ENCODE measurements at regions not wholly inside any gene's neighbourhood (a gene's known extent, or its start where the extent isn't known, plus 50 kb on each side); places are given as distances from the start of the nearest gene placed in this dataset.

DNA sequence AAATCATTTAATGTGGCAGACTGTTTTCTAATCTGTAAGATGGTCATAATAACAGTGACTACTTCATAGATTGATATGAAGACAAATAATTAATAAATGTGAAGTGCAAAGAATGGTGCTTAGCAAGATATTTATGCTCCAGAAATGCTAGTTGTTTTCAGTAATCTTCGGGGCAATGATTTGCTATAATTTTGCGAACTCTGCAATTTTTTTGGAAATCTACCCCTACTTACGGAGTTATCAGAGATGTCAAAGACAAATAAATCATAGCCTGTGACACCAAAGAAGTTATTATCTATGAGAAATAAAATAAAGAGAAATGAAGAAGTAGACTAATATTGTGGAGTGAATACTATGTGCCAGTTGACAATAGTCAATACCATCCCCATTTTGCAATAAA lies 634.1 kb upstream of the LRRC4C start:
- TF ChIP-seq, protein P1, sequence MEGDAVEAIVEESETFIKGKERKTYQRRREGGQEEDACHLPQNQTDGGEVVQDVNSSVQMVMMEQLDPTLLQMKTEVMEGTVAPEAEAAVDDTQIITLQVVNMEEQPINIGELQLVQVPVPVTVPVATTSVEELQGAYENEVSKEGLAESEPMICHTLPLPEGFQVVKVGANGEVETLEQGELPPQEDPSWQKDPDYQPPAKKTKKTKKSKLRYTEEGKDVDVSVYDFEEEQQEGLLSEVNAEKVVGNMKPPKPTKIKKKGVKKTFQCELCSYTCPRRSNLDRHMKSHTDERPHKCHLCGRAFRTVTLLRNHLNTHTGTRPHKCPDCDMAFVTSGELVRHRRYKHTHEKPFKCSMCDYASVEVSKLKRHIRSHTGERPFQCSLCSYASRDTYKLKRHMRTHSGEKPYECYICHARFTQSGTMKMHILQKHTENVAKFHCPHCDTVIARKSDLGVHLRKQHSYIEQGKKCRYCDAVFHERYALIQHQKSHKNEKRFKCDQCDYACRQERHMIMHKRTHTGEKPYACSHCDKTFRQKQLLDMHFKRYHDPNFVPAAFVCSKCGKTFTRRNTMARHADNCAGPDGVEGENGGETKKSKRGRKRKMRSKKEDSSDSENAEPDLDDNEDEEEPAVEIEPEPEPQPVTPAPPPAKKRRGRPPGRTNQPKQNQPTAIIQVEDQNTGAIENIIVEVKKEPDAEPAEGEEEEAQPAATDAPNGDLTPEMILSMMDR (IDR thresholded peaks at IDR 0.05), result no peak
- Histone ChIP-seq H3K36me3 (no peaks in the 10 kb centered on the region), H3K27me3 (replicated peaks; ENCODE audit: insufficient read depth) (no peaks in the 10 kb centered on the region), H3K27ac (no peak overlapping the region), H3K9me3 (no peaks in the 10 kb centered on the region), H3K4me3 (no peak overlapping the region), H3K4me1 (ENCODE audit: control insufficient read depth in 1 of 2, low read depth in 2 of 2) (no peaks in the 10 kb centered on the region)
- ATAC-seq (ENCODE audit: insufficient number of reproducible peaks, low FRiP score, low read depth) (no peak), DNase-seq (ENCODE audit: low spot score) (no peak)

DNA sequence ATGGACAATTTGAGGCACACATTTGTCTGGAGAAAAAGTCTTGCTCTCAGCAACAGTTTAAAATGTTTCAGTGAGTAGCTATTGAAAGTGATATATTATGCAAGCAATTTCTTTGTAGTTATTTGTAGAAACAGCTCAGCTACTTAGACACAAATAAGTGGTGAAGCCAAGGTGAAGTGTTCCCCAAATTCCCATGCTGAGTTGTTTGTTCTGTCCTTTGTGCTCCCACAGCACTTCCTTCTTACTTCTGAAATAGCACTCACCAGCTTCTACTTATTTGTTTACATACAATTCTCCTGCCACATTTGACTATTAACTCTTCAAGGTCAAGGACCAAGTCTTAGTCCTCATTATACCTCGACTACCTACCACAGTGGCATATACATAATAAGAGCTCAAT lies 638.6 kb upstream of the LRRC4C start:
- no peaks in the 10 kb centered on the region for H3K27me3 ChIP-seq (replicated peaks; ENCODE audit: insufficient read depth)
- no peaks in the 10 kb centered on the region for H3K9me3 ChIP-seq
- H3K4me1 ChIP-seq (ENCODE audit: control insufficient read depth in 1 of 2, low read depth in 2 of 2), result no peaks in the 10 kb centered on the region
- ATAC-seq (ENCODE audit: insufficient number of reproducible peaks, low FRiP score, low read depth), result no peak
- H3K27ac ChIP-seq, result no peak overlapping the region
- H3K36me3 ChIP-seq, result no peaks in the 10 kb centered on the region
- no peak overlapping the region for H3K4me3 ChIP-seq
- no peak for DNase-seq (ENCODE audit: low spot score)
- TF ChIP-seq, protein P1 (IDR thresholded peaks at IDR 0.05), result no peak

DNA sequence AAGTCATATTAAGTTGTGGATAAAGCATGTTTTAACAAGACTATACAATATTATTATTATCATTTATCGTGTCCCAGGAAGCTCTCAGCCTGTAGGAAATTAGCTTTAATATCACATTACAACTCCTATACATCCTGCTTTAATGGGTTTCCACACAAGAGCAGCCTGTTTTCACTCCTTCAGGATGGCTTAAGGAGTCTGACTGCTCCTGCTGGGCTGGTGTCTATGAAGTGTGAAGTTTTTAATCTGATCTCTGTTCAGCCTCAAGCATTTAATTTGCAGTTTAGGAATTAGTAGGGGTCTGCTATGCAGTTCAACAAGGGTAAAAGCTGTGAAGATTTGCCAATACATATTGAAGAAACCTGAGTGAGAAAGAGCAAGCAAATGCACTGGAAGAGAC lies 653.4 kb upstream of the LRRC4C start:
- no peak overlapping the region for H3K4me3 ChIP-seq
- H3K27me3 ChIP-seq (replicated peaks; ENCODE audit: insufficient read depth), result no peaks in the 10 kb centered on the region
- no peak overlapping the region for H3K27ac ChIP-seq
- H3K4me1 ChIP-seq (ENCODE audit: control insufficient read depth in 1 of 2, low read depth in 2 of 2), result no peaks in the 10 kb centered on the region
- DNase-seq (ENCODE audit: low spot score) (no peak), ATAC-seq (ENCODE audit: insufficient number of reproducible peaks, low FRiP score, low read depth) (no peak)
- H3K36me3 ChIP-seq, result no peaks in the 10 kb centered on the region
- no peaks in the 10 kb centered on the region for H3K9me3 ChIP-seq
- TF ChIP-seq, protein P1 (IDR thresholded peaks at IDR 0.05), result no peak

DNA sequence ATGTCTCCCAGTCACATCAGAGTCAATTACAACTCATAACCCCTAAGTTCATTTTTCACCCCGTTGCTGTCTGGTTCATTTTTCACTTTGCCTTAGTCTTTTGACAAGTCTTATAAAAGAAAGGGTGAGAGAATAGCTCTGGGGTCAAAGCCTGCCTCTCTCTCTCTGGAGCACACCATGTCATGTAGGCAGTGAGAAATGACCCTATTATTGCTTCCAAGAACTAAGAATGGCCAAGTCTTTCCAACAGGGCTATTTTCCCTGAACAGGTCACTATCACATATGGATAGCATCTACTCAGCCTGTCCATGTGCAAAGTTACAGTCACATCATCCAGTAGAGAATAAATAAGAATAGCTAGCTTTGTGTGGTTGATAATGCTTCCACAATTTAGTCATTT lies 655.5 kb upstream of the LRRC4C start:
- Histone ChIP-seq H3K4me1 (ENCODE audit: control insufficient read depth in 1 of 2, low read depth in 2 of 2) (no peaks in the 10 kb centered on the region), H3K4me3 (no peak overlapping the region), H3K9me3 (no peaks in the 10 kb centered on the region), H3K27me3 (replicated peaks; ENCODE audit: insufficient read depth) (no peaks in the 10 kb centered on the region), H3K36me3 (no peaks in the 10 kb centered on the region), H3K27ac (no peak overlapping the region)
- TF ChIP-seq, protein P1 (IDR thresholded peaks at IDR 0.05), result no peak
- ATAC-seq (ENCODE audit: insufficient number of reproducible peaks, low FRiP score, low read depth) (no peak), DNase-seq (ENCODE audit: low spot score) (no peak)

DNA sequence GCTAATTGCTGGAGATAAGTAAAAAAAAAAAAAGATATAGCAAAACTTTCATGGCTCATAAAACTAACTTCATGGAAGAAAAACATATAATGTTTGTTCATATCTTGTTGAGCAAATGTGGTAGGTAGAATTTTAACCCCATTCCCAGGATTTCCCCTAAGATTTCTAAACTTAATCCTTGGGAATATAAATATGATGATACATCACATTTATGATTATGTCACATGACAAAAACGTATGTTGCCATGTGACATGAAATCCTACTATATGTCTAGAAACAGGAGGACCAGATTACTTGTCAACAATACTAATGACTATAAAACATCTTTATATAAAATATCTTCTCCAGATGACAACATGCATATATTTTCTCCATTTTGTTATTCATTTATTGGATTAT lies 679.0 kb upstream of the LRRC4C start:
- H3K4me3 ChIP-seq, result no peak overlapping the region
- DNase-seq (ENCODE audit: low spot score) (no peak), ATAC-seq (ENCODE audit: insufficient number of reproducible peaks, low FRiP score, low read depth) (no peak)
- H3K27me3 ChIP-seq (replicated peaks; ENCODE audit: insufficient read depth), result no peaks in the 10 kb centered on the region
- H3K27ac ChIP-seq, result no peak overlapping the region
- TF ChIP-seq, protein P1 (IDR thresholded peaks at IDR 0.05), result no peak
- H3K36me3 ChIP-seq, result no peaks in the 10 kb centered on the region
- H3K9me3 ChIP-seq, result no peaks in the 10 kb centered on the region
- no peaks in the 10 kb centered on the region for H3K4me1 ChIP-seq (ENCODE audit: control insufficient read depth in 1 of 2, low read depth in 2 of 2)
